GM06990 (cell line): ENCODE measurements at regions not wholly inside any gene's neighbourhood (a gene's known extent, or its start where the extent isn't known, plus 50 kb on each side); places are given as distances from the start of the nearest gene placed in this dataset.

Experiments
- DNase-seq: peaks from one replicate; pipeline ENCODE4 v3.0.0-alpha.2; 2011; ENCODE audit not compliant: insufficient read length; ENCODE audit errors: extremely low read depth
- H3K27me3 ChIP-seq: replicated peaks from 2 replicates; pipeline ENCODE4 v1.6.0; 2011; ENCODE audit warnings: low read length; ENCODE audit not compliant: control insufficient read depth, insufficient read depth
- H3K36me3 ChIP-seq: 2 replicates; pipeline ENCODE4 v1.5.1; 2011; ENCODE audit warnings: low read length; ENCODE audit not compliant: control insufficient read depth, insufficient read depth
- H3K4me3 ChIP-seq: replicated peaks from 2 replicates; pipeline ENCODE4 v1.5.1; 2011; ENCODE audit warnings: low read depth, mild to moderate bottlenecking, control low read depth, low read length
- CTCF ChIP-seq: IDR thresholded peaks from 2 replicates; pipeline ENCODE4 v1.5.1; 2011; ENCODE audit warnings: low read length, control low read depth, mild to moderate bottlenecking, inconsistent platforms; ENCODE audit not compliant: insufficient read depth, poor library complexity, severe bottlenecking

GRCh38 chr14:49314737-49315136 lies 271.4 kb downstream of the RPS29 start:
- TF ChIP-seq CTCF = no peak
- no peaks in the 10 kb centered on the region for H3K36me3 ChIP-seq
- H3K27me3 ChIP-seq = no peaks in the 10 kb centered on the region
- DNase-seq = no peak
- H3K4me3 ChIP-seq = no peak overlapping the region

GRCh38 chr14:49313108-49313507 lies 273.1 kb downstream of the RPS29 start:
- TF ChIP-seq CTCF = no peak

GRCh38 chr14:49310298-49310697 lies 275.9 kb downstream of the RPS29 start:
- no peaks in the 10 kb centered on the region for H3K27me3 ChIP-seq
- no peak for TF ChIP-seq CTCF
- no peak for DNase-seq
- no peak overlapping the region for H3K4me3 ChIP-seq
- H3K36me3 ChIP-seq = no peaks in the 10 kb centered on the region

More at GRCh38 chr14:49313108-49313507, 273.1 kb downstream of the RPS29 start:
- no peak for DNase-seq
- Histone ChIP-seq H3K4me3 (no peak overlapping the region), H3K36me3 (no peaks in the 10 kb centered on the region), H3K27me3 (no peaks in the 10 kb centered on the region)

GRCh38 chr14:49306152-49306751 lies 279.9 kb downstream of the RPS29 start:
- TF ChIP-seq CTCF = peak; percentile 46
- no peak for DNase-seq
- H3K4me3 ChIP-seq = no peak overlapping the region
- H3K27me3 ChIP-seq = no peaks in the 10 kb centered on the region
- H3K36me3 ChIP-seq = no peaks in the 10 kb centered on the region

- H3K27me3 ChIP-seq = no peaks in the 10 kb centered on the region
- no peaks in the 10 kb centered on the region for H3K36me3 ChIP-seq
- TF ChIP-seq CTCF = no peak
- DNase-seq = no peak
- no peak overlapping the region for H3K4me3 ChIP-seq
These were observed 282.1 kb downstream of the RPS29 start for GRCh38 chr14:49303946-49304516.

GRCh38 chr14:49297102-49297501 lies 289.1 kb downstream of the RPS29 start:
- Histone ChIP-seq H3K27me3 (no peaks in the 10 kb centered on the region), H3K36me3 (no peaks in the 10 kb centered on the region), H3K4me3 (no peak overlapping the region)
- TF ChIP-seq CTCF = no peak
- no peak for DNase-seq
